Stimulated activated CD4-positive, alpha-beta T cell treated with anti-CD3 and anti-CD28 coated beads, Interleukin-1b, Interleukin-23, amount 100 ng/mL, for 1 hour (primary cell): ENCODE measurements at regions not wholly inside any gene's neighbourhood (a gene's known extent, or its start where the extent isn't known, plus 50 kb on each side); places are given as distances from the start of the nearest gene placed in this dataset.
"Not testable (repeated sequence)": the region's sequence is repeated elsewhere in the genome, so short reads cannot be mapped to it uniquely, and the experiment has no call there.

Source experiments
- DNase-seq, 2 donors: peaks; one replicate each; pipeline ENCODE4 v3.0.0-alpha.2; 2020; ENCODE audit warnings: low read depth in 2 of 2

- DNase-seq: no peak
Measured at GRCh38 chr4:159655547-159655946, 552.7 kb downstream of the RAPGEF2 start.

GRCh38 chr4:159669094-159669493 lies 566.2 kb downstream of the RAPGEF2 start:
- DNase-seq: no peak

GRCh38 chr4:159673221-159673620 lies 570.3 kb downstream of the RAPGEF2 start:
- DNase-seq: no peak

DNA sequence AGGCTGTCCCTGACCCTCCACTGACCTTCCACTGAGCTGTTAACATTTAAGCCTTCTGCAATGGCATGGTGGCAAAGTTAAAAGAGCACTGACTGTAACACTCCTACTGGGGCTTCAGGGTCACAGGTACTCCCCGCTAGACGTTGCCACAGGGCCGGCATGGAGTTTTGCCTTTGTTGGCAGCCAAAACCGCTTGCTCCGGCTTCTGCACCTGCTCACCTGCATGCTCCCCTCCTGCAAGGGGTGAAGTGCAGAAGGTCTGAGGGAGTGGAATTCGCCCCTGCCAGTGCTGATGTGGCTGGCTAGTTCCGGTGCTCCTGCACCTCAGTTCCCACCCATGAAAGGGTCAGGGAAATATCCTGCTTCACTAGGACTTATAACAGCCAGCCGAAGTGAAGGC lies 571.4 kb downstream of the RAPGEF2 start:
- no peak for DNase-seq

GRCh38 chr4:159677521-159677920 lies 574.6 kb downstream of the RAPGEF2 start:
- DNase-seq: no peak

DNA sequence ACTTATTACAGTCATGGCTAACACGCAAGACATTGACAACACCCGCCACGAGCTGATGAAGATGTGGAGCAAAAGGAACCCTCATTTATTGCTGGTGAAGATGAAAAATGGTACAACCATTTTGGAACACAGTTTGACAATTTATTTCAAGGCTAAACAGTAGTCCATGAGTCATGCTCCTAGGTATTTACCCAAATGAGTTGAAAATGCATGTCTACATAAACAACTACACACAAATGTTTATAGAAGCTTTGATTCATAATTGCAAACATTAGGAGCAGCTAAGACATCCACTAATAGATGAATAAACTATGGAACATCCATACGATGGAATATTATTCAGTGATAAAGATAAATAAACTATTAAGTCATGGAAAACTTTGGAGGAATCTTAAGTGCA lies 580.1 kb downstream of the RAPGEF2 start:
- DNase-seq: no peak

GRCh38 chr4:159684061-159684460 lies 581.2 kb downstream of the RAPGEF2 start:
- no peak for DNase-seq

GRCh38 chr4:159685340-159686092 lies 582.6 kb downstream of the RAPGEF2 start:
- no peak for DNase-seq

DNA sequence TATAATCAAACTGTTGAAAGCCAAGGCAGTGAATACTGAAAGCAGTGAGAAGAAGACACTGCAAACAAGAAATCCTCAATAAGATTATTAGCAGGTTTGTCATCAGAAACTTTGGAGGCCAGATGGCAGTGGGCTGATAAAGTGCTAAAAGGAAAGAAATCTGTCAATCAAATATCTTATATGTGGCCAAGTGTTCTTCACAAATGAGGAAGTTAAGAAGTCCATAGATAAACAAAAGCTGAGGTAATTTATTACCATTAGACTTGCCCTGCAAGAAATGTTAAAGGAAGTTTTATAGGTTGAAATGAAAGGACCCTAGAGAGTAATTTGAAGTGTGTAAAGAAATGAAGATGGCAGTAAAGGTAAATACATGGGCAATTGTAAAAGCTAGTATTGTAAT lies 586.6 kb downstream of the RAPGEF2 start:
- DNase-seq: no peak

GRCh38 chr4:159697322-159698283 lies 594.7 kb downstream of the RAPGEF2 start:
- no peak for DNase-seq

- no peak for DNase-seq
Measured at GRCh38 chr4:159698336-159698735, 595.5 kb downstream of the RAPGEF2 start.

DNA sequence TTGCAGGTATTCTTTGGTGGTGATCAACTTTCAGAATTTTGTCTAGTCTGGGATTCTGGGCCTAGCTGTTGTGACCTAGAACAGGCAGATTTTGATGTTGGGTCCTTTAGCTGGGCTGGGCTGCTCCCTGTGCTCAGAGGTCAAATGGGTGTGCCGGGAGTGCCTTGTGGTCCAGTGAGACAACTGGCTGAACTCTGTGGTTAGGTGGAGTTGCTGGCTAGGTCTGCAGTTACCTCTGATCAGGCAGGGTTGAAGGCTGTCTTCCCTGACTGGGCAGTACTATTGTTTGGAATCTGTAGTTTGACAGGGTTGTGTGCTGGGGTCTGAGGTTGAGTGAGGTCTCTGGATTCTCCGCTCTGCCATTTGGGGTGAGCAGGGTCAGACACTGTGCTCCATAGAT lies 599.3 kb downstream of the RAPGEF2 start:
- no peak for DNase-seq

DNA sequence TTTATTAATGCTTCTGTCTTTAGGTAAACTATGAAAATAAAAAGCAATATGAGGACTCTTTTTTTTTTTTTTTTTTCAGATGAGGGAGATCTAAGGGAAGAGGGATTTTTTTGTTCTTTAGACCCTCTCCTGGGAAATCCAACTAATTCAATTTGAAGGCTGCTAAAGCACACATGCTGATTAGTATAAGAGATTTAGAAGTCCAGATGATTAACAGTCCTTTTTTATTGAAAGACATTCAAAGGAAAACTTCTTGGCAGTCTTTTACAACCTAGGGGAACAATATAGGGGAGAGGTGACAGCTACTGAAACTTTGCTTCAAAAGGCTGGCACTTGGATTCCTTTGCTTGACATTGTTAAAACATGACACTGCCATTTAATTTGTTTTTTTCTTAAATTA lies 602.5 kb downstream of the RAPGEF2 start:
- DNase-seq: no peak

- no peak for DNase-seq
Measured at GRCh38 chr4:159706704-159707103, 603.8 kb downstream of the RAPGEF2 start.

DNA sequence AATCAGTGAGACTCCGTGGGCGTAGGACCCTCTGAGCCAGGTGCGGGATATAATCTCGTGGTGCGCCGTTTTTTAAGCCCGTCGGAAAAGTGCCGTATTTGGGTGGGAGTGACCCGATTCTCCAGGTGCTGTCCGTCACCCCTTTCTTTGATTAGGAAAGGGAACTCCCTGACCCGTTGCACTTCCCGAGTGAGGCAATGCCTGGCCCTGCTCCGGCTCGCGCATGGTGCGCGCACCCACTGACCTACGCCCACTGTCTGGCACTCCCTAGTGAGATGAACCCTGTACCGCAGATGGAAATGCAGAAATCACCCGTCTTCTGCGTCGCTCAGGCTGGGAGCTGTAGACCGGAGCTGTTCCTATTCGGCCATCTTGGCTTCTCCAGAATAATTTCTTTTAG lies 612.3 kb downstream of the RAPGEF2 start:
- not testable (repeated sequence) for DNase-seq

- DNase-seq: no peak
Measured at GRCh38 chr4:159719531-159719930, 616.7 kb downstream of the RAPGEF2 start.

DNA sequence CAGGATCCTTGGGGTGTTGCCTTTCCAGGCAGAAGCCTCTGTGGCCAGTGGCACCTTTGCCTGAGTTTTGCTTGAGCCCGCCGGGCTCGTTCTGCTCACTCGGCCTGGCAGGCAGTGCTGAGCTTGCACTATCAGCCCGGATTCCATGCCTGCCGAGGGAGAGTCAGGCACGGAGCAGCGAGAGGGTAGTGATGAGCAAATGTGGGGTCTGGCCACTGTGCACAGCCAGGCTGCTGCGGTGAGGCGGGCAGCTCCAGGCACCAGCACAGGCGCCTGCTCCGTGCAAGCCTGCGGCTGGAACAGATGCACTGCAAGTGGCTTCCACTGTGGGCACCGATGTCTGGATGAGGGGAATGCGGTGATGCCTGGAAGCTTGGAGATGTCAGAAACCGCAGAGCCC lies 619.2 kb downstream of the RAPGEF2 start:
- no peak for DNase-seq

DNA sequence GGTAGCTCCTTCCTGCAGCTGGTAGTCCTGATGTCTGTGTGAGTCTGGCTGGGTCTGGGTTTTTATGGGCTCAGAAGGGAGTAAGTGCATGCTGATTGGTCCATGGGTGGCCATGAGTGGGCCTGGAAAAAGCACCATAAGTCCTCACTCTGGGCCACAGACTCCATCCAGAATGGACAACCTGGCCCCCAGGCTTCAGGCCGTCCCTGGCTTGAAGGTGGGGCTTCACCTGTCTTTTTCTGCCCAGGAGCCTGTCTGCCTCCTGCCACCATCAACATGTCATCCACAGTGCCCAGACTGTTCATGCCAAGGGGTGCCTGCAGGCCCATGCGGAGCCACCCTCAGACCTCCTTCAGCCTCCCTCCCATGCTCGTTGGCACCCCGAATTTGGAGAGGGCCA lies 620.0 kb downstream of the RAPGEF2 start:
- DNase-seq: no peak

- no peak for DNase-seq
Measured at GRCh38 chr4:159723341-159724048, 620.6 kb downstream of the RAPGEF2 start.

DNA sequence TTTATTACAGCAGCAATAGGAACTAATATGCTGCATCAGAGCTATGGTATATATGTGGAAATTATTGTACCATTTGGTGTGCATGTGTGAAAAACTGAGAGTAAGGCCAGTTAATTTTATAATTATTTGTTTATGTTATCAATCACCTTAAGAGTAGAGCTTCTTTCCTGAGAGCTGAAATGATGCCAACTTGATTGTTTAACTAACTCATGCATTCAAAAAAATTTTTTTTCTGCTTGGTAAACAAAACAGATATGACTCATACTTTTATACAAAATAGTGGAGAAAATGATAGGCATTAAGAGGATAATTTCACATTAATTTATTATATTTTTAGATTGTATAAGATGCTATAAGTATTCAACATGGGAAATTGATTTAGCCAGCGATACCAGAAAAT lies 622.7 kb downstream of the RAPGEF2 start:
- DNase-seq: no peak

GRCh38 chr4:159735281-159736207 lies 632.7 kb downstream of the RAPGEF2 start:
- no peak for DNase-seq
